ENCODE measurements at regions not wholly inside any gene's neighbourhood (a gene's known extent, or its start where the extent isn't known, plus 50 kb on each side); places are given as distances from the start of the nearest gene placed in this dataset.
A peak's percentile ranks its signal among the peaks of the same experiment; 100 is the strongest.
"Not testable (repeated sequence)": the region's sequence is repeated elsewhere in the genome, so short reads cannot be mapped to it uniquely, and the experiment has no call there.

GRCh38 chr13:30520571-30520970, 54.8 kb upstream of the HMGB1 start:
- DNase-seq (ENCODE audit: low read depth in 4 of 4, low spot score in 2 of 4), result no peak

- DNase-seq (ENCODE audit: low read depth in 4 of 4, low spot score in 2 of 4), result no peak
Measured at GRCh38 chr13:30523211-30523610, 57.5 kb upstream of the HMGB1 start.

- not testable (repeated sequence) for DNase-seq (ENCODE audit: low read depth in 4 of 4, low spot score in 2 of 4)
Measured at GRCh38 chr13:30523817-30524216, 58.1 kb upstream of the HMGB1 start.

- DNase-seq (ENCODE audit: low read depth in 4 of 4, low spot score in 2 of 4), result not testable (repeated sequence)
Measured at GRCh38 chr13:30525212-30525611, 59.5 kb upstream of the HMGB1 start.

GRCh38 chr13:30526612-30527495, 61.1 kb upstream of the HMGB1 start:
- DNase-seq (ENCODE audit: low read depth in 4 of 4, low spot score in 2 of 4), result peak in 2 of 4 donors; percentile 3 to 15

- DNase-seq (ENCODE audit: low read depth in 4 of 4, low spot score in 2 of 4), result no peak
Measured at GRCh38 chr13:30529085-30529834, 63.5 kb upstream of the HMGB1 start.

GRCh38 chr13:30535046-30535445, 69.3 kb upstream of the HMGB1 start:
- no peak for DNase-seq (ENCODE audit: low read depth in 4 of 4, low spot score in 2 of 4)

GRCh38 chr13:30545320-30545719, 72.4 kb upstream of the USPL1 start:
- no peak for DNase-seq (ENCODE audit: low read depth in 4 of 4, low spot score in 2 of 4)

GRCh38 chr13:30548046-30548445, 69.7 kb upstream of the USPL1 start:
- not testable (repeated sequence) for DNase-seq (ENCODE audit: low read depth in 4 of 4, low spot score in 2 of 4)

- no peak for DNase-seq (ENCODE audit: low read depth in 4 of 4, low spot score in 2 of 4)
Measured at GRCh38 chr13:30551189-30551588, 66.5 kb upstream of the USPL1 start.

GRCh38 chr13:30552567-30552966, 65.2 kb upstream of the USPL1 start:
- DNase-seq (ENCODE audit: low read depth in 4 of 4, low spot score in 2 of 4), result no peak

- no peak for DNase-seq (ENCODE audit: low read depth in 4 of 4, low spot score in 2 of 4)
Measured at GRCh38 chr13:30559274-30559673, 58.4 kb upstream of the USPL1 start.

- no peak for DNase-seq (ENCODE audit: low read depth in 4 of 4, low spot score in 2 of 4)
Measured at GRCh38 chr13:30560212-30560611, 57.5 kb upstream of the USPL1 start.

GRCh38 chr13:30561511-30561910, 56.2 kb upstream of the USPL1 start:
- DNase-seq (ENCODE audit: low read depth in 4 of 4, low spot score in 2 of 4), result no peak

- DNase-seq (ENCODE audit: low read depth in 4 of 4, low spot score in 2 of 4), result no peak
Measured at GRCh38 chr13:30564489-30564888, 53.2 kb upstream of the USPL1 start.

GRCh38 chr13:30565658-30566057, 52.1 kb upstream of the USPL1 start:
- no peak for DNase-seq (ENCODE audit: low read depth in 4 of 4, low spot score in 2 of 4)

- DNase-seq (ENCODE audit: low read depth in 4 of 4, low spot score in 2 of 4), result no peak
Measured at GRCh38 chr13:30567072-30567471, 50.6 kb upstream of the USPL1 start.

Measured in left renal cortex interstitium (tissue), 4 donors.